ENCODE measurements at regions not wholly inside any gene's neighbourhood (a gene's known extent, or its start where the extent isn't known, plus 50 kb on each side); places are given as distances from the start of the nearest gene placed in this dataset.

DNA sequence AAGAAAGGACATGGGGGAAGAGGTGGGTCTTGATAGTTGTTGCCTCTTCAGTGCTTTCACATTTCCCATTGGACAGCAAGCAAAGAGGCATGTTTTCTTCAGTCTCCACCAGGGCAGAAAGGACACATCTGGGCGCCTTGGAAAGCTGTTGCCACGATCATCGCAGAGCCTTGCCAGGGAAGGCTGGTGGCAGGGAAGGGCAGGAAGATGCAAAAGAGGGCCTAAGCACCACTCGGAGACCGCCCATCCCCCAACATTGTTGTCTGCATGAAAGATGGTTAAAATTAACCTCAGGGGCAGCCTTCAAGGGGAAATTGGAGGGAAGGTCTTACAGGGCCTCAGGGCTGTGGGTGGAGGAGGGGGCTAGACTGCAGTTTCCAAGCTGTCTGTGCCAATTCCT is 114.2 kb downstream of the SOX9 start:
- TF ChIP-seq, protein P1, sequence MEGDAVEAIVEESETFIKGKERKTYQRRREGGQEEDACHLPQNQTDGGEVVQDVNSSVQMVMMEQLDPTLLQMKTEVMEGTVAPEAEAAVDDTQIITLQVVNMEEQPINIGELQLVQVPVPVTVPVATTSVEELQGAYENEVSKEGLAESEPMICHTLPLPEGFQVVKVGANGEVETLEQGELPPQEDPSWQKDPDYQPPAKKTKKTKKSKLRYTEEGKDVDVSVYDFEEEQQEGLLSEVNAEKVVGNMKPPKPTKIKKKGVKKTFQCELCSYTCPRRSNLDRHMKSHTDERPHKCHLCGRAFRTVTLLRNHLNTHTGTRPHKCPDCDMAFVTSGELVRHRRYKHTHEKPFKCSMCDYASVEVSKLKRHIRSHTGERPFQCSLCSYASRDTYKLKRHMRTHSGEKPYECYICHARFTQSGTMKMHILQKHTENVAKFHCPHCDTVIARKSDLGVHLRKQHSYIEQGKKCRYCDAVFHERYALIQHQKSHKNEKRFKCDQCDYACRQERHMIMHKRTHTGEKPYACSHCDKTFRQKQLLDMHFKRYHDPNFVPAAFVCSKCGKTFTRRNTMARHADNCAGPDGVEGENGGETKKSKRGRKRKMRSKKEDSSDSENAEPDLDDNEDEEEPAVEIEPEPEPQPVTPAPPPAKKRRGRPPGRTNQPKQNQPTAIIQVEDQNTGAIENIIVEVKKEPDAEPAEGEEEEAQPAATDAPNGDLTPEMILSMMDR (conservative IDR thresholded peaks at IDR 0.05; ENCODE audit: low read depth, low read length): no peak
- no peak for TF ChIP-seq EZH2 (IDR thresholded peaks at IDR 0.05; ENCODE audit: borderline replicate concordance, low read depth, low read length, poor library complexity, severe bottlenecking)
- Histone ChIP-seq H3K27me3 (replicated peaks; ENCODE audit: insufficient read depth, low read depth, low read length, poor library complexity) (no peaks in the 10 kb centered on the region), H3K4me1 (ENCODE audit: insufficient read depth, low read length, poor library complexity, severe bottlenecking) (peaks cover 5% of the 10 kb centered on the region), H3K27ac (ENCODE audit: low read depth, low read length, poor library complexity, severe bottlenecking) (no peak overlapping the region), H3K36me3 (ENCODE audit: insufficient read depth, low read length, poor library complexity, severe bottlenecking) (no peaks in the 10 kb centered on the region), H3K9me3 (ENCODE audit: low read depth, low read length, poor library complexity, severe bottlenecking) (no peaks in the 10 kb centered on the region), H3K4me3 (ENCODE audit: low read depth, low read length, poor library complexity, severe bottlenecking) (no peak overlapping the region)
- no TSS peak for BruUV-seq (replicated peaks)
- no peak for DNase-seq (ENCODE audit: low spot score)
- CTCF ChIA-PET: interaction anchor here (0.6 kb wide), 1 partner anchor 8 kb away, joined by 4 read pairs; no protein-coding TSS in a partner anchor
- POLR2A ChIA-PET (ENCODE audit: low non-redundant PET): no interaction called here
- intact Hi-C loops (cut with micrococcal nuclease; ENCODE audit: unreplicated experiment): no loop called here

DNA sequence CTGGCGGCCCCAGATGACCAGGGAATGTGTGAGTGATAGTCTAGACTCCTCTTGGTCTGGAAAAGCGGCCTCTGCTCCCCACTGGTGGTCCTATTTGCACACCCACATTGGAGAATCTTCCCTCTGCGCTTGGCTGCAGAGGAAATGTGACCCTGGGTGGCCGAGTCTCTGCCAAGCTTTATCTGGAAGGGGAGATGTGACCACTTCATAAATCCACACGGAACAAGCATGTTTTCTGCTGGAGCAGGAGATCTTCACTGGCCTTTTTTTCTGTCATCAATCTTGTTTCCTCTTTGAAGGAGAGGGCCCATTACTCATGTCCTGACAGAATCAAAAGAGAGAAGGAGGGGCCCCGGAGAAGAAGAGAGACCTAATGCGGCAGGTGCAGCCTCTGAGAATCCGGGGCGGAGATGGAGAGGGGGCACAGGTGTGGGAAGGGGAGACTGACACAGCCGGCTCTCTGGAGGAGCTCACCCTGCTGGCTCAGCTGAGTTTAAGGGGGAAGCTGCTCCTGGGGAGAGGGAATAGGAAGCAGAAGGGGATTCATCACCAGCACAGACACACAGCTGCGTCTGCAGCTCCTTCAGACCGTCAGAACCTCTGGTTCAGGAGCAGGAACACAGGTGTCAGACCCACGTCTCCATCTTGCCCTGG is 116.3 kb downstream of the SOX9 start:
- Histone ChIP-seq H3K36me3 (ENCODE audit: insufficient read depth, low read length, poor library complexity, severe bottlenecking) (no peaks in the 10 kb centered on the region), H3K27me3 (replicated peaks; ENCODE audit: insufficient read depth, low read depth, low read length, poor library complexity) (no peaks in the 10 kb centered on the region), H3K4me3 (ENCODE audit: low read depth, low read length, poor library complexity, severe bottlenecking) (no peak overlapping the region), H3K9me3 (ENCODE audit: low read depth, low read length, poor library complexity, severe bottlenecking) (no peaks in the 10 kb centered on the region), H3K27ac (ENCODE audit: low read depth, low read length, poor library complexity, severe bottlenecking) (no peak overlapping the region), H3K4me1 (ENCODE audit: insufficient read depth, low read length, poor library complexity, severe bottlenecking) (peaks cover 5% of the 10 kb centered on the region)
- ChIA-PET CTCF (no interaction called here), POLR2A (ENCODE audit: low non-redundant PET) (no interaction called here)
- no peak for DNase-seq (ENCODE audit: low spot score)
- intact Hi-C loops (cut with micrococcal nuclease; ENCODE audit: unreplicated experiment): no loop called here
- no peak for TF ChIP-seq EZH2 (IDR thresholded peaks at IDR 0.05; ENCODE audit: borderline replicate concordance, low read depth, low read length, poor library complexity, severe bottlenecking)
- TF ChIP-seq, protein P1 (conservative IDR thresholded peaks at IDR 0.05; ENCODE audit: low read depth, low read length): no peak
- BruUV-seq (replicated peaks): no TSS peak

DNA sequence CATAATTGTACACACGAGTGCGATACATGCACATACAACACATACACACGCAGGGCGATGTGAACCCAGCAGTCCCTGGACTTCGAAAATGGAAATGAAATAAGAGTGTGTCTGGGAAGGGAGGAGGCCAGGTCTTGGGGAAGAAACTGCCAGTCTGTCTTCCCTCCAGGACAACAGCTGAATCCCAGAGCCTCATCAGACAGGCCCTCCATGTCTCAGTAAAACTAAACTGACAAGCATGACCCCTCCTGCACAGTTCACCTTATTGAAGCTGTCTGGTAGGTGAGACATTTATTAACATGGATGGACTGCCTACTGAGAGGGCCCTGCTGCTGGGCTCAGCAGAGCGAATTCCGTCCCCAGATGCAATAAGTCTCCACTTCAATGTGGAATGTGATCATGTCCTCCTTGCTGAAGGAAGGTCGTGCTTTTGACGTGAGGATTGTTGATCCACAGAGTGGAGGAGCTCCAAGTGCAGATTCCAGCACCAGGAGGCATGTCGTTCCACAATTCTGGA is 117.4 kb downstream of the SOX9 start:
- Histone ChIP-seq H3K9me3 (ENCODE audit: low read depth, low read length, poor library complexity, severe bottlenecking) (no peaks in the 10 kb centered on the region), H3K4me1 (ENCODE audit: insufficient read depth, low read length, poor library complexity, severe bottlenecking) (peaks cover 5% of the 10 kb centered on the region), H3K4me3 (ENCODE audit: low read depth, low read length, poor library complexity, severe bottlenecking) (no peak overlapping the region), H3K27me3 (replicated peaks; ENCODE audit: insufficient read depth, low read depth, low read length, poor library complexity) (no peaks in the 10 kb centered on the region), H3K27ac (ENCODE audit: low read depth, low read length, poor library complexity, severe bottlenecking) (no peak overlapping the region), H3K36me3 (ENCODE audit: insufficient read depth, low read length, poor library complexity, severe bottlenecking) (no peaks in the 10 kb centered on the region)
- ChIA-PET CTCF (no interaction called here), POLR2A (ENCODE audit: low non-redundant PET) (no interaction called here)
- DNase-seq (ENCODE audit: low spot score): no peak
- intact Hi-C loops (cut with micrococcal nuclease; ENCODE audit: unreplicated experiment): no loop called here
- no peak for TF ChIP-seq EZH2 (IDR thresholded peaks at IDR 0.05; ENCODE audit: borderline replicate concordance, low read depth, low read length, poor library complexity, severe bottlenecking)
- TF ChIP-seq, protein P1 (conservative IDR thresholded peaks at IDR 0.05; ENCODE audit: low read depth, low read length): no peak
- no TSS peak for BruUV-seq (replicated peaks)

Data from A673 (cell line).